GM23338 (cell line): ENCODE measurements at regions not wholly inside any gene's neighbourhood (a gene's known extent, or its start where the extent isn't known, plus 50 kb on each side); places are given as distances from the start of the nearest gene placed in this dataset.
"Not testable (repeated sequence)": the region's sequence is repeated elsewhere in the genome, so short reads cannot be mapped to it uniquely, and the experiment has no call there.

Source experiments
- ATAC-seq: fragments of 200-7000 bp; cut with Tn5 transposase; 3 replicates; pipeline ENCODE4 v1.9.1; 2020
- DNase-seq: peaks from one replicate; pipeline ENCODE4 v3.0.0-alpha.2; 2015; ENCODE audit warnings: low spot score
- H2AFZ ChIP-seq: fragments of 200-600 bp; sonication (generic); 2 replicates; pipeline ENCODE4 v1.8.0; 2016; ENCODE audit warnings: antibody characterized with exemption, mild to moderate bottlenecking, moderate library complexity
- H3F3A ChIP-seq: fragments of 200-600 bp; sonication (generic); replicated peaks from 2 replicates; pipeline ENCODE4 v1.8.0; 2017; ENCODE audit warnings: antibody characterized with exemption, mixed run types, low read depth
- H3K27ac ChIP-seq: fragments of 200-600 bp; sonication (generic); 2 replicates; pipeline ENCODE4 v1.6.1; 2016; ENCODE audit warnings: low read depth
- H3K27me3 ChIP-seq: fragments of 200-600 bp; sonication (generic); 2 replicates; pipeline ENCODE4 v1.8.0; 2016; ENCODE audit warnings: mild to moderate bottlenecking, mixed run types, moderate library complexity; ENCODE audit not compliant: insufficient read depth
- H3K36me3 ChIP-seq: fragments of 200-600 bp; sonication (generic); 2 replicates; pipeline ENCODE4 v1.8.0; 2016; ENCODE audit warnings: mild to moderate bottlenecking; ENCODE audit not compliant: insufficient read depth
- H3K4me1 ChIP-seq: fragments of 200-600 bp; sonication (generic); 2 replicates; pipeline ENCODE4 v1.8.0; 2016; ENCODE audit warnings: mild to moderate bottlenecking, moderate library complexity; ENCODE audit not compliant: insufficient read depth
- H3K4me2 ChIP-seq: fragments of 200-600 bp; sonication (generic); 2 replicates; pipeline ENCODE4 v1.7.1; 2017; ENCODE audit warnings: mixed run types
- H3K4me3 ChIP-seq: fragments of 200-600 bp; sonication (generic); 2 replicates; pipeline ENCODE4 v1.6.1; 2016; ENCODE audit warnings: mixed run types
- H3K79me2 ChIP-seq: fragments of 200-600 bp; sonication (generic); replicated peaks from 2 replicates; pipeline ENCODE4 v1.8.0; 2017; ENCODE audit warnings: mild to moderate bottlenecking; ENCODE audit not compliant: insufficient read depth
- H3K9me2 ChIP-seq: fragments of 200-600 bp; sonication (generic); 2 replicates; pipeline ENCODE4 v1.8.0; 2017; ENCODE audit not compliant: insufficient read depth
- H4K20me1 ChIP-seq: fragments of 200-600 bp; sonication (generic); replicated peaks from 2 replicates; pipeline ENCODE4 v1.8.0; 2017; ENCODE audit warnings: mild to moderate bottlenecking; ENCODE audit not compliant: insufficient read depth
- H3K27ac Mint-ChIP-seq: 2 replicates; pipeline ENCODE4 v1.8.0; 2020; ENCODE audit warnings: inconsistent platforms, mild to moderate bottlenecking, moderate library complexity, mixed read lengths
- H3K27me3 Mint-ChIP-seq: 3 replicates; pipeline ENCODE4 v1.8.0; 2022; ENCODE audit warnings: low read depth, mild to moderate bottlenecking, moderate library complexity, mixed read lengths, inconsistent platforms; ENCODE audit not compliant: insufficient read depth, poor library complexity
- H3K36me3 Mint-ChIP-seq: 3 replicates; pipeline ENCODE4 v1.8.0; 2021; ENCODE audit warnings: low read depth, mild to moderate bottlenecking, inconsistent platforms, moderate library complexity, mixed read lengths
- H3K4me1 Mint-ChIP-seq: 3 replicates; pipeline ENCODE4 v1.8.0; 2020; ENCODE audit warnings: mild to moderate bottlenecking, inconsistent platforms, mixed read lengths
- H3K4me3 Mint-ChIP-seq: 3 replicates; pipeline ENCODE4 v1.8.0; 2021; ENCODE audit warnings: moderate library complexity, mild to moderate bottlenecking, inconsistent platforms, mixed read lengths
- H3K9me3 Mint-ChIP-seq: 3 replicates; pipeline ENCODE4 v1.8.0; 2020; ENCODE audit warnings: moderate library complexity, mild to moderate bottlenecking, inconsistent platforms, mixed read lengths
- ETS1 ChIP-seq: IDR thresholded peaks from 2 replicates; pipeline ENCODE4 v1.6.1; 2016; ENCODE audit warnings: antibody characterized with exemption
- EZH2 ChIP-seq: fragments of 200-600 bp; sonication (generic); IDR thresholded peaks from one replicate; pipeline ENCODE4 v1.8.0; 2017; ENCODE audit warnings: antibody characterized with exemption, mild to moderate bottlenecking, low read depth; ENCODE audit not compliant: unreplicated experiment
- EZH2phosphoT487 ChIP-seq: fragments of 200-600 bp; sonication (generic); IDR thresholded peaks from one replicate; pipeline ENCODE4 v1.8.1; 2018; ENCODE audit warnings: antibody characterized with exemption; ENCODE audit not compliant: unreplicated experiment
- NANOG ChIP-seq: IDR thresholded peaks from 2 replicates; pipeline ENCODE4 v1.6.1; 2016; ENCODE audit warnings: antibody characterized with exemption, borderline replicate concordance
- POLR2AphosphoS5 ChIP-seq: IDR thresholded peaks from 2 replicates; pipeline ENCODE4 v1.6.1; 2016; ENCODE audit warnings: antibody characterized with exemption, low read depth
- REST ChIP-seq: IDR thresholded peaks from one replicate; pipeline ENCODE4 v1.6.1; 2018; ENCODE audit warnings: antibody characterized with exemption; ENCODE audit not compliant: unreplicated experiment
- ZNF331 ChIP-seq: fragments of 250-450 bp; sonication (Bioruptor Pico); IDR thresholded peaks from 2 replicates; pipeline ENCODE4 v1.5.0; 2020; ENCODE audit warnings: low read depth, mild to moderate bottlenecking, moderate library complexity

GRCh38 chr3:186439725-186440124, 77.7 kb upstream of the DGKG start (continued):
- no peak for TF ChIP-seq REST
- TF ChIP-seq NANOG, result no peak
- TF ChIP-seq EZH2phosphoT487, result no peak
- TF ChIP-seq EZH2, result no peak
- no peak for TF ChIP-seq ETS1
- TF ChIP-seq POLR2AphosphoS5, result no peak
- TF ChIP-seq ZNF331, result no peak

GRCh38 chr3:186435332-186435731, 73.3 kb upstream of the DGKG start:
- H2AFZ ChIP-seq, H3K79me2 ChIP-seq, DNase-seq, H3K27ac ChIP-seq, H3K27me3 ChIP-seq, H3K27ac Mint-ChIP-seq, H3K4me1 Mint-ChIP-seq, H3K9me2 ChIP-seq, H3K4me3 ChIP-seq, H3K36me3 ChIP-seq, H4K20me1 ChIP-seq, H3K4me2 ChIP-seq, H3K36me3 Mint-ChIP-seq, H3K27me3 Mint-ChIP-seq, H3F3A ChIP-seq, H3K9me3 Mint-ChIP-seq, H3K4me3 Mint-ChIP-seq, ATAC-seq, H3K4me1 ChIP-seq: not testable (repeated sequence)

- no peaks in the 10 kb centered on the region for H3F3A ChIP-seq
- no peak overlapping the region for H3K4me2 ChIP-seq
- no peaks in the 10 kb centered on the region for H3K4me1 ChIP-seq
- Mint-ChIP-seq H3K27me3 (peaks cover 3% of the 10 kb centered on the region), H3K4me3 (no peak overlapping the region), H3K4me1 (no peaks in the 10 kb centered on the region; the same call in 2 of the 3 replicates), H3K36me3 (no peaks in the 10 kb centered on the region), H3K9me3 (peaks cover 4% of the 10 kb centered on the region; the same call in 1 of the 3 replicates), H3K27ac (no peak overlapping the region)
- no peaks in the 10 kb centered on the region for H3K27me3 ChIP-seq
- no peak overlapping the region for H3K27ac ChIP-seq
- H3K4me3 ChIP-seq, result no peak overlapping the region
- H2AFZ ChIP-seq, result no peak overlapping the region
- H3K9me2 ChIP-seq, result no peaks in the 10 kb centered on the region
- ATAC-seq, result no peak
- DNase-seq, result no peak
- H3K79me2 ChIP-seq, result no peaks in the 10 kb centered on the region
- H3K36me3 ChIP-seq, result no peaks in the 10 kb centered on the region
- no peaks in the 10 kb centered on the region for H4K20me1 ChIP-seq
- TF ChIP-seq ZNF331 (no peak), ETS1 (no peak), NANOG (no peak), EZH2 (no peak)
Observed at GRCh38 chr3:186432944-186433732, 71.1 kb upstream of the DGKG start.
